Naive thymus-derived CD4-positive, alpha-beta T cell (primary cell): ENCODE measurements at regions not wholly inside any gene's neighbourhood (a gene's known extent, or its start where the extent isn't known, plus 50 kb on each side); places are given as distances from the start of the nearest gene placed in this dataset.

Experiments
- ATAC-seq: fragments of 150-1000 bp; cut with Tn5 transposase; 2 replicates; pipeline ENCODE4 v1.10.0; 2021; ENCODE audit warnings: mild to moderate bottlenecking, moderate library complexity
- CTCF ChIA-PET: fragments of 350-600 bp; sonication (Branson Sonifier 250); formaldehyde crosslinking; loops from one replicate; lab custom pipeline; 2021; ENCODE audit warnings: antibody characterized with exemption; lab: Charles Lee
- POLR2A ChIA-PET: fragments of 350-600 bp; sonication (Branson Sonifier 250); formaldehyde crosslinking; loops from one replicate; lab custom pipeline; 2021; ENCODE audit warnings: antibody characterized with exemption, inconsistent platforms; lab: Charles Lee
- DNase-seq, 9 donors: peaks; one replicate each; pipeline versions ENCODE4 v3.0.0 to v3.0.0-alpha.2; 2020 to 2022; ENCODE audit warnings: mixed read lengths in 1 of 9
- H3K27ac ChIP-seq: one replicate; pipeline ENCODE4 v1.7.0; 2013; ENCODE audit warnings: mild to moderate bottlenecking, low read depth, low read length, moderate library complexity
- H3K27me3 ChIP-seq, 2 donors: one replicate each; pipeline ENCODE4 v1.7.0; 2013; ENCODE audit warnings: low read length in 2 of 2, mild to moderate bottlenecking in 2 of 2, moderate library complexity in 2 of 2; ENCODE audit not compliant: control insufficient read depth in 2 of 2, insufficient read depth in 2 of 2
- H3K36me3 ChIP-seq, 3 experiments: 1 replicate in 2 of 3; 2 replicates in 1 of 3; pipeline ENCODE4 v1.7.0; 2013; ENCODE audit warnings: low read length in 3 of 3, mild to moderate bottlenecking in 3 of 3, moderate library complexity in 1 of 3; ENCODE audit not compliant: insufficient read depth in 3 of 3, control insufficient read depth in 2 of 3
- H3K4me1 ChIP-seq, 2 donors: one replicate each; pipeline ENCODE4 v1.7.0; 2013; ENCODE audit warnings: low read length in 2 of 2, mild to moderate bottlenecking in 2 of 2, moderate library complexity in 1 of 2; ENCODE audit not compliant: control insufficient read depth in 2 of 2, insufficient read depth in 2 of 2
- H3K4me3 ChIP-seq: 2 replicates; pipeline ENCODE4 v1.7.0; 2013; ENCODE audit warnings: mild to moderate bottlenecking, low read length
- H3K9me3 ChIP-seq, 3 experiments: 1 replicate in 2 of 3; 2 replicates in 1 of 3; pipeline ENCODE4 v1.7.0; 2013; ENCODE audit warnings: low read length in 3 of 3; ENCODE audit not compliant: control insufficient read depth in 2 of 3
- H3K27ac Mint-ChIP-seq, 9 donors: one replicate each; pipeline ENCODE4 v1.8.0; 2020 to 2022; ENCODE audit warnings: mixed read lengths in 9 of 9, mild to moderate bottlenecking in 8 of 9, moderate library complexity in 5 of 9, inconsistent platforms in 2 of 9
- H3K27me3 Mint-ChIP-seq, 5 donors: one replicate each; pipeline ENCODE4 v1.8.0; 2021 to 2022; ENCODE audit warnings: mixed read lengths in 5 of 5, mild to moderate bottlenecking in 1 of 5
- H3K36me3 Mint-ChIP-seq, 5 donors: one replicate each; pipeline ENCODE4 v1.8.0; 2020 to 2022; ENCODE audit warnings: mixed read lengths in 5 of 5, mild to moderate bottlenecking in 3 of 5, inconsistent platforms in 1 of 5
- H3K4me1 Mint-ChIP-seq, 7 donors: one replicate each; pipeline ENCODE4 v1.8.0; 2020 to 2022; ENCODE audit warnings: mixed read lengths in 7 of 7, mild to moderate bottlenecking in 3 of 7, inconsistent platforms in 1 of 7
- H3K4me3 Mint-ChIP-seq, 10 donors: one replicate each; pipeline ENCODE4 v1.8.0; 2020 to 2022; ENCODE audit warnings: mild to moderate bottlenecking in 10 of 10, mixed read lengths in 10 of 10, moderate library complexity in 6 of 10, inconsistent platforms in 2 of 10
- H3K9me3 Mint-ChIP-seq, 11 donors: one replicate each; pipeline ENCODE4 v1.8.0; 2020 to 2022; ENCODE audit warnings: mixed read lengths in 11 of 11, mild to moderate bottlenecking in 4 of 11, inconsistent platforms in 1 of 11, moderate library complexity in 1 of 11
- intact Hi-C, 2 donors: fragments of 100-400 bp; cut with micrococcal nuclease; formaldehyde crosslinking; loops; one replicate each; pipeline ENCODE4 v1.15.1; 2023

DNA sequence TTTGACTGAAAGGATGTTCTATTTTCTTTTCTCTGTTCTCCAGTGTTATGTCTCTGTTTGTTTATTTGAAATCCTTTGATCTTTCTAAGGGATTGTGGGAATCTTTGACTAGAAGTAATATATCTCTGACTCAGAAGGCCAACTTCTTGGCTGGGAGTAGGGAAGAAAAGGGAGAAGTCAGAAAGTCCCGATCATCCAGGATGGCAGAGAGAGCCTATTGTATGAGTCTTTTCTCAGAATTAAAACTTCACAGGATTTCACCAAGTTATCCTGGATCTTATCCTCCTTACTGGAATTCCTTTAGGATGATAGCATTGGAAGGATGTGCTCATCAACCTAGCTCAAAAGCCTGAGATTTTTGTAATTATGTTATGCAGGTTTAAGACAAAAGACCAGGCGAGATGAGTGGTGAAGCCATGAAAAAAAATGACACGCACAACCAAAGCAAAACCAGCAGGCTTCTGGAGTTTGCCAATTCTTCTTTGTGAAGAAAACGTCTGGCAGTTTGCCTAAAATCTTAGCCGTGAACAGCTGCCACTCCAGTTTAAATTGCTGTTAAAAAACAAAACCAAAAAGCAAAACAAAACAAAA, 383.6 kb upstream of the SMIM21 start:
- CTCF ChIA-PET: no interaction called here
- H3K36me3 Mint-ChIP-seq: no peaks in the 10 kb centered on the region

DNA sequence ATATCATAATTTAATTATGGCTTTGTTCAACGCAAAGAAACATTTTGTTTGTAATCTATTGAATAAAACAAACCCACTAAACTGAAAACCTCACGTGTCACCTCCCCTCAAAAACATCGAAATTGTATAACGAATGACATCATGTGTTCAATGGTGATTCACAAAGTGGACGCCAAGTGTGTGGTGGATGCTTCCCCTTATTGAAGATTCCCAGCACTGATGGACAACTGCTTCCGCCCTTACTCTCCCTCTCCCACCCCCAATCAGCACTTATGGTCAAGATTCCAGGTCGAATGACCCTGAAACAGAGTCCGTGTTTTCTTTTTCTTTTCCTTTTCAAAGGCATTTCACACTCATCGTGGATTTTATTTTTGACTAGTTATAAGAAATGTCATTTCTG, 383.0 kb upstream of the SMIM21 start:
- ATAC-seq: no peak
- CTCF ChIA-PET: no interaction called here

More for the DNA sequence above, 383.6 kb upstream of the SMIM21 start:
- Histone ChIP-seq H3K4me1 (no peaks in the 10 kb centered on the region), H3K36me3 (no peaks in the 10 kb centered on the region), H3K9me3 (no peaks in the 10 kb centered on the region), H3K27me3 (no peaks in the 10 kb centered on the region), H3K4me3 (no peak overlapping the region), H3K27ac (no peak overlapping the region)
- ATAC-seq (no peak), DNase-seq (no peak)
- POLR2A ChIA-PET: no interaction called here
- intact Hi-C loops: no loop called here
- no peak overlapping the region for H3K4me3 Mint-ChIP-seq
- H3K4me1 Mint-ChIP-seq: no peaks in the 10 kb centered on the region
- H3K27ac Mint-ChIP-seq: no peak overlapping the region
- peaks cover 0 to 4% (median 0%) of the 10 kb centered on the region in 11 donors for H3K9me3 Mint-ChIP-seq
- peaks cover 4 to 38% (median 24%) of the 10 kb centered on the region in 5 donors for H3K27me3 Mint-ChIP-seq

DNA sequence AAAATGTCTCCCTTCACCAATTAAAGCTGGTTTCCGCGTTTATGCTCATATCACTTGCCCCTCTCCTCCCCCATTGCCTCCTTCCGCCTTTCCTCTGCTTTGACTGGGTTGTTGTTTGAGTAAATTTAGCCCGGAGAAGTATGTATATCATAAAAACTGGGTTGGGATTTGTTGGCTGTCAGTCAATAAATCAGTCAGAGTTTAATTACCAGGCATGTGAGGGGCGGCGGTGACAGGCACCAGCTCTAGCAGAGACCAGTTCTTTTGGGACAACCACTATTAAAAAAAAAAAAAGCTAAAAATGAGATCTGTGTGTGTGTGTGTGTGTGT, 382.4 kb upstream of the SMIM21 start:
- peaks cover 4 to 31% (median 23%) of the 10 kb centered on the region in 5 donors for H3K27me3 Mint-ChIP-seq
- CTCF ChIA-PET: no interaction called here

More for the DNA sequence above, 383.0 kb upstream of the SMIM21 start:
- H3K27me3 ChIP-seq: no peaks in the 10 kb centered on the region
- DNase-seq: no peak
- Mint-ChIP-seq H3K4me3 (no peak overlapping the region), H3K27ac (no peak overlapping the region), H3K27me3 (peaks cover 4 to 33% (median 24%) of the 10 kb centered on the region in 5 donors), H3K9me3 (peaks cover 0 to 4% (median 0%) of the 10 kb centered on the region in 11 donors), H3K36me3 (no peaks in the 10 kb centered on the region), H3K4me1 (no peaks in the 10 kb centered on the region)
- intact Hi-C loops: no loop called here
- H3K27ac ChIP-seq: no peak overlapping the region
- no peak overlapping the region for H3K4me3 ChIP-seq
- no peaks in the 10 kb centered on the region for H3K9me3 ChIP-seq
- POLR2A ChIA-PET: no interaction called here
- no peaks in the 10 kb centered on the region for H3K4me1 ChIP-seq
- H3K36me3 ChIP-seq: no peaks in the 10 kb centered on the region

DNA sequence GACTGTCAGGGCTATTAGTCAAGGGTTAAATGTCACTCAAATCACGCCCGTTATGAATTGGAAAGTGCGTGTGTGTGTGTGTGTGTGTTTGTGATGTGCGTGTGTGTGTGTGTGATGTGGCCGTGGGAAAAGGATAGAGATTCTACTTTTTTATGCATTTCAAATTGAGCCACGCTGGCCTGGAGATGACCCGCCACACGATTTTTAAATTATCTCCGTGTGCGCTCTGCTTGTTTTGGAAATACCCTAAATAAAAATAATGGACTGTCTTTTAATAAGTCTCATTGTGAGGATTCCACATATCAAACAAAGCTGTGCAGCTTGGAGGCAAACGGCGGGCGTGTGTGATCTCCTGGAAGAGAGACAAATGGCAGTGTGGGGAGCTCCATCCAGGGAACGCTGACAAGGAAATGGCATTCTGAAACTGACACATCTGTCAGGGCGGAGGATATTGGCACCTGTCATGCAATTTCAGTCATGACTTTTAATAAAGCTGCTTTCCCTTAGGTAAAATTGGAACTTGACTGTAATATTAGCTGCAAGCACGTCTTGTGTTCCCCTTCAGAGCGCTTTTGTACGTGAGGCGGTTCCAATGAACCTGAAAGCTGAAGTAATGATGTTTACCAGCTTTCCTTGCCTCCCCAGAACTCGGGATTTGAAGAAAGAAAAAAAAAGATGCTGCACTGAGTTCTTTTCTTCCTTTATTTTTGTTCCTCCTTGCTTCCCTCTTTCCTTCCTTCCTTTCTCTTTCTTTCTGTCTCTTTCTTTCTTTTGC, 381.8 kb upstream of the SMIM21 start:
- Histone ChIP-seq H3K4me3 (no peak overlapping the region), H3K27me3 (no peaks in the 10 kb centered on the region), H3K36me3 (no peaks in the 10 kb centered on the region), H3K27ac (no peak overlapping the region), H3K4me1 (no peaks in the 10 kb centered on the region), H3K9me3 (no peaks in the 10 kb centered on the region)
- H3K4me1 Mint-ChIP-seq: no peaks in the 10 kb centered on the region
- H3K4me3 Mint-ChIP-seq: no peak overlapping the region
- intact Hi-C loops: no loop called here
- CTCF ChIA-PET: no interaction called here
- DNase-seq: no peak
- POLR2A ChIA-PET: no interaction called here
- no peak for ATAC-seq
- H3K9me3 Mint-ChIP-seq: peaks cover 0 to 2% (median 0%) of the 10 kb centered on the region in 11 donors
- peaks cover 4 to 31% (median 26%) of the 10 kb centered on the region in 5 donors for H3K27me3 Mint-ChIP-seq
- H3K36me3 Mint-ChIP-seq: no peaks in the 10 kb centered on the region
- H3K27ac Mint-ChIP-seq: no peak overlapping the region

More for the DNA sequence above, 382.4 kb upstream of the SMIM21 start:
- DNase-seq (no peak), ATAC-seq (no peak)
- Mint-ChIP-seq H3K27ac (no peak overlapping the region), H3K4me1 (no peaks in the 10 kb centered on the region), H3K36me3 (no peaks in the 10 kb centered on the region), H3K4me3 (no peak overlapping the region), H3K9me3 (peaks cover 0 to 2% (median 0%) of the 10 kb centered on the region in 11 donors)
- no peak overlapping the region for H3K4me3 ChIP-seq
- intact Hi-C loops: no loop called here
- no peaks in the 10 kb centered on the region for H3K36me3 ChIP-seq
- H3K4me1 ChIP-seq: no peaks in the 10 kb centered on the region
- no peaks in the 10 kb centered on the region for H3K27me3 ChIP-seq
- POLR2A ChIA-PET: no interaction called here
- no peak overlapping the region for H3K27ac ChIP-seq
- no peaks in the 10 kb centered on the region for H3K9me3 ChIP-seq

DNA sequence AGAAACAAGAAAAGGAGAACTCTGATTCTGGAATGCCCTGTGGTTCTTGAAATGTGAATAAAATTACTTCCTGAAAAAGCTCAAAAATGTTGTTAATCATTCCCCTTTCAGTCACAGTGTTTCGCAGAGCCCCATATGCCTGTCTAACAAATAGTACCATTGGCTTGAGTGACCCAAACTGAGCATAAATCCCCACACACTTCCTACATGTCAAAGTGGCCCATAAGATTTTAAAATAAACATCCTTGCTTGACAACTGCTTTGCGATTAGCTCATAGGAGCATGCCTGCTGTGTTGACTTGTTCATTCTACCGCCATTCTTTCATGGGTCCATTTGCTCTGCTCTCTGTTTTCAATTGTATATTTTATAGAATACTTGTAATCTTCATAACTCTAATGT, 377.8 kb upstream of the SMIM21 start:
- H3K27ac Mint-ChIP-seq: no peak overlapping the region
- Histone ChIP-seq H3K9me3 (no peaks in the 10 kb centered on the region), H3K27me3 (no peaks in the 10 kb centered on the region), H3K4me1 (no peaks in the 10 kb centered on the region), H3K4me3 (no peak overlapping the region), H3K27ac (no peak overlapping the region), H3K36me3 (no peaks in the 10 kb centered on the region)
- peaks cover 0 to 3% (median 0%) of the 10 kb centered on the region in 5 donors for H3K36me3 Mint-ChIP-seq
- H3K4me3 Mint-ChIP-seq: no peak overlapping the region
- intact Hi-C loops: no loop called here
- ChIA-PET CTCF (interaction anchor here (0.7 kb wide), 1 partner anchor 16 kb away, joined by 4 read pairs; no protein-coding TSS in a partner anchor), POLR2A (no interaction called here)
- DNase-seq (no peak), ATAC-seq (no peak)
- no peaks in the 10 kb centered on the region for H3K4me1 Mint-ChIP-seq
- peaks cover 0 to 2% (median 0%) of the 10 kb centered on the region in 11 donors for H3K9me3 Mint-ChIP-seq
- peaks cover 0 to 28% (median 21%) of the 10 kb centered on the region in 5 donors for H3K27me3 Mint-ChIP-seq

DNA sequence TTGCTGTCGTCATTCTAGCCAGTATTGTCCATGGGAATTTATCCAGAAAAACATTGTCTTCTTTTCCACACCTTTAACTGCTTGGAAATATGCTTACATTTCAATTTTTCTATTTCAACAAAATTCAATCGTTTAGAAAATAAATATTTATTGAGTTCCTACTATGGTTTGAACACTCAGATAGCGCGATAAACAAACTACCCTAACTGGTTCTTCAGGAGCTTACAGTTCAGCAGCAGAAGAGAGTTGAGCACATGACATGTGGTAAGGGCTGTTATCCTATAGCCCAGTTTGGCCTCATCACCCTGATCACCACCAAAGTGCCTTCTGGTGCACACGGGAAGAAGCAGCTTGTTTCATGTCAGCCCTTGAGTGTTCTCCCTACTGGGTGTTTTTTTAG, 375.2 kb upstream of the SMIM21 start:
- ATAC-seq: no peak
- Mint-ChIP-seq H3K9me3 (peaks cover 0 to 2% (median 0%) of the 10 kb centered on the region in 11 donors), H3K27me3 (peaks cover 0 to 26% (median 21%) of the 10 kb centered on the region in 5 donors), H3K4me1 (no peaks in the 10 kb centered on the region), H3K27ac (no peak overlapping the region), H3K4me3 (no peak overlapping the region), H3K36me3 (peaks cover 0 to 3% (median 0%) of the 10 kb centered on the region in 5 donors)
- H3K4me1 ChIP-seq: no peaks in the 10 kb centered on the region
- DNase-seq: no peak
- H3K27ac ChIP-seq: no peak overlapping the region
- CTCF ChIA-PET: no interaction called here
- H3K4me3 ChIP-seq: no peak overlapping the region
- H3K9me3 ChIP-seq: no peaks in the 10 kb centered on the region
- H3K27me3 ChIP-seq: no peaks in the 10 kb centered on the region
- intact Hi-C loops: no loop called here
- no peaks in the 10 kb centered on the region for H3K36me3 ChIP-seq
- POLR2A ChIA-PET: no interaction called here
